GM23248 (cell line): ENCODE measurements at regions not wholly inside any gene's neighbourhood (a gene's known extent, or its start where the extent isn't known, plus 50 kb on each side); places are given as distances from the start of the nearest gene placed in this dataset.

Experiments
- DNase-seq: peaks from one replicate; pipeline ENCODE4 v3.0.0-alpha.2; 2015
- H2AFZ ChIP-seq: fragments of 200-600 bp; sonication (generic); 2 replicates; pipeline ENCODE4 v1.6.1; 2016; ENCODE audit warnings: antibody characterized with exemption
- H3F3A ChIP-seq: fragments of 200-600 bp; sonication (generic); 2 replicates; pipeline ENCODE4 v1.6.1; 2016; ENCODE audit warnings: mild to moderate bottlenecking, antibody characterized with exemption, mixed run types; ENCODE audit not compliant: insufficient read depth
- H3K27ac ChIP-seq: fragments of 200-600 bp; sonication (generic); 2 replicates; pipeline ENCODE4 v1.5.1; 2016; ENCODE audit warnings: mild to moderate bottlenecking
- H3K27me3 ChIP-seq: fragments of 200-600 bp; sonication (generic); replicated peaks from 2 replicates; pipeline ENCODE4 v1.6.1; 2016; ENCODE audit warnings: mild to moderate bottlenecking; ENCODE audit not compliant: insufficient read depth
- H3K36me3 ChIP-seq: fragments of 200-600 bp; sonication (generic); 2 replicates; pipeline ENCODE4 v1.6.1; 2016; ENCODE audit warnings: low read depth, mild to moderate bottlenecking
- H3K4me1 ChIP-seq: fragments of 200-600 bp; sonication (generic); 2 replicates; pipeline ENCODE4 v1.6.1; 2016; ENCODE audit warnings: mild to moderate bottlenecking; ENCODE audit not compliant: insufficient read depth
- H3K4me2 ChIP-seq: fragments of 200-600 bp; sonication (generic); one replicate; pipeline ENCODE4 v1.6.1; 2016; ENCODE audit warnings: mild to moderate bottlenecking; ENCODE audit not compliant: unreplicated experiment
- H3K4me3 ChIP-seq: fragments of 200-600 bp; sonication (generic); 2 replicates; pipeline ENCODE4 v1.5.1; 2016; ENCODE audit warnings: mild to moderate bottlenecking
- H3K79me2 ChIP-seq: fragments of 200-600 bp; sonication (generic); 2 replicates; pipeline ENCODE4 v1.6.1; 2016; ENCODE audit warnings: mild to moderate bottlenecking; ENCODE audit not compliant: insufficient read depth
- H3K9ac ChIP-seq: fragments of 200-600 bp; sonication (generic); 2 replicates; pipeline ENCODE4 v1.6.1; 2016; ENCODE audit warnings: mild to moderate bottlenecking
- H3K9me2 ChIP-seq: fragments of 200-600 bp; sonication (generic); 2 replicates; pipeline ENCODE4 v1.6.1; 2016; ENCODE audit warnings: mixed run types, mild to moderate bottlenecking, moderate library complexity; ENCODE audit not compliant: insufficient read depth
- H3K9me3 ChIP-seq: fragments of 200-600 bp; sonication (generic); one replicate; pipeline ENCODE4 v1.6.1; 2017; ENCODE audit warnings: low read depth
- H4K20me1 ChIP-seq: fragments of 200-600 bp; sonication (generic); 2 replicates; pipeline ENCODE4 v1.6.0; 2016; ENCODE audit not compliant: insufficient read depth
- EZH2 ChIP-seq: fragments of 200-600 bp; sonication (generic); IDR thresholded peaks from 2 replicates; pipeline ENCODE4 v1.6.1; 2018; ENCODE audit warnings: antibody characterized with exemption, mild to moderate bottlenecking; ENCODE audit not compliant: insufficient read depth, poor library complexity, severe bottlenecking
- EZH2phosphoT487 ChIP-seq: fragments of 200-600 bp; sonication (generic); IDR thresholded peaks from 2 replicates; pipeline ENCODE4 v1.6.1; 2018; ENCODE audit warnings: antibody characterized with exemption, moderate library complexity, mild to moderate bottlenecking, low read depth; ENCODE audit not compliant: insufficient read depth
- WGBS, 2 experiments: methylation state at CpG; one replicate each; pipeline ENCODE4 v1.1.6; 2015 to 2017; ENCODE audit warnings: low lambda C conversion rate in 2 of 2, low coverage in 1 of 2; ENCODE audit errors: missing lambda C conversion rate in 2 of 2; 5-methylcytosine and 5-hydroxymethylcytosine counted together
- in situ Hi-C: fragments of 300-500 bp; cut with MboI; formaldehyde crosslinking; loops from 2 replicates; pipeline ENCODE4 v1.15.0; 2020

GRCh38 chr12:17503742-17504141 is 586.3 kb downstream of the RERGL start:
- in situ Hi-C loops, result no loop called here
- H4K20me1 ChIP-seq, result no peaks in the 10 kb centered on the region
- H3K4me1 ChIP-seq, result no peaks in the 10 kb centered on the region
- no peak overlapping the region for H3K27ac ChIP-seq
- no peaks in the 10 kb centered on the region for H3K36me3 ChIP-seq
- H3K79me2 ChIP-seq, result no peaks in the 10 kb centered on the region
- H2AFZ ChIP-seq, result no peak overlapping the region
- H3F3A ChIP-seq, result no peaks in the 10 kb centered on the region
- H3K9me2 ChIP-seq, result no peaks in the 10 kb centered on the region
- WGBS, 2 experiments, result 55 to 64% methylated on average over 1 of the region's 1 CpG
- TF ChIP-seq EZH2 (no peak), EZH2phosphoT487 (no peak)
- peaks cover 3% of the 10 kb centered on the region for H3K9me3 ChIP-seq
- no peak for DNase-seq
- H3K9ac ChIP-seq, result no peak overlapping the region
- H3K4me3 ChIP-seq, result no peak overlapping the region
- no peak overlapping the region for H3K4me2 ChIP-seq
- no peaks in the 10 kb centered on the region for H3K27me3 ChIP-seq

GRCh38 chr12:17489452-17489851 is 600.5 kb downstream of the RERGL start:
- in situ Hi-C loops, result no loop called here
- WGBS, 2 experiments, result 12 to 16% methylated on average over 4 of the region's 4 CpGs
- Histone ChIP-seq H3K4me1 (no peaks in the 10 kb centered on the region), H3K9me2 (no peaks in the 10 kb centered on the region), H3K4me2 (no peak overlapping the region), H3K4me3 (no peak overlapping the region), H3K36me3 (no peaks in the 10 kb centered on the region), H3K27me3 (no peaks in the 10 kb centered on the region), H3F3A (no peaks in the 10 kb centered on the region), H4K20me1 (no peaks in the 10 kb centered on the region), H3K79me2 (no peaks in the 10 kb centered on the region), H3K9me3 (no peaks in the 10 kb centered on the region), H3K27ac (no peak overlapping the region), H2AFZ (no peak overlapping the region), H3K9ac (no peak overlapping the region)
- DNase-seq, result no peak
- TF ChIP-seq EZH2 (no peak), EZH2phosphoT487 (no peak)

- no peaks in the 10 kb centered on the region for H3K9me2 ChIP-seq
- TF ChIP-seq EZH2phosphoT487, result no peak
- TF ChIP-seq EZH2, result no peak
- no peaks in the 10 kb centered on the region for H3K9me3 ChIP-seq
- DNase-seq, result no peak
- H3K36me3 ChIP-seq, result no peaks in the 10 kb centered on the region
- H3K9ac ChIP-seq, result no peak overlapping the region
- H2AFZ ChIP-seq, result no peak overlapping the region
- in situ Hi-C loops, result no loop called here
- no peak overlapping the region for H3K4me2 ChIP-seq
- WGBS, 2 experiments, result 35 to 37% methylated on average over 7 to 8 of the region's 8 CpGs
- no peaks in the 10 kb centered on the region for H3F3A ChIP-seq
- H3K4me1 ChIP-seq, result no peaks in the 10 kb centered on the region
- no peak overlapping the region for H3K4me3 ChIP-seq
- H3K27ac ChIP-seq, result no peak overlapping the region
- no peaks in the 10 kb centered on the region for H4K20me1 ChIP-seq
- no peaks in the 10 kb centered on the region for H3K79me2 ChIP-seq
- no peaks in the 10 kb centered on the region for H3K27me3 ChIP-seq
Measured at GRCh38 chr12:17478908-17479673, 610.9 kb downstream of the RERGL start.

GRCh38 chr12:17470460-17470859 is 619.5 kb downstream of the RERGL start:
- H4K20me1 ChIP-seq, result no peaks in the 10 kb centered on the region
- no peaks in the 10 kb centered on the region for H3K36me3 ChIP-seq
- H3K4me3 ChIP-seq, result no peak overlapping the region
- H3K4me1 ChIP-seq, result no peaks in the 10 kb centered on the region
- no peaks in the 10 kb centered on the region for H3K9me2 ChIP-seq
- TF ChIP-seq EZH2phosphoT487 (no peak), EZH2 (no peak)
- no peak overlapping the region for H3K27ac ChIP-seq
- H3K4me2 ChIP-seq, result no peak overlapping the region
- no peak for DNase-seq
- in situ Hi-C loops, result no loop called here
- H3K9ac ChIP-seq, result no peak overlapping the region
- WGBS, 2 experiments, result 64 to 70% methylated on average over 12 of the region's 12 CpGs
- H3K9me3 ChIP-seq, result no peaks in the 10 kb centered on the region
- no peaks in the 10 kb centered on the region for H3F3A ChIP-seq
- H3K27me3 ChIP-seq, result no peaks in the 10 kb centered on the region
- no peaks in the 10 kb centered on the region for H3K79me2 ChIP-seq
- no peak overlapping the region for H2AFZ ChIP-seq
